Liver (tissue), 3 donors: ENCODE measurements at regions not wholly inside any gene's neighbourhood (a gene's known extent, or its start where the extent isn't known, plus 50 kb on each side); places are given as distances from the start of the nearest gene placed in this dataset.

ENCODE experiments used
- ATF3 ChIP-seq: IDR thresholded peaks from 2 replicates; pipeline ENCODE4 v1.6.1; 2016; ENCODE audit warnings: antibody characterized with exemption
- FOXA1 ChIP-seq: IDR thresholded peaks from 2 replicates; pipeline ENCODE4 v1.6.1; 2016; ENCODE audit warnings: antibody characterized with exemption
- GABPA ChIP-seq, 2 donors: IDR thresholded peaks in 1 of 2; conservative IDR thresholded peaks in 1 of 2; 2 replicates each; pipeline ENCODE4 v1.6.1; 2016; ENCODE audit warnings: antibody characterized with exemption in 2 of 2, mild to moderate bottlenecking in 1 of 2, moderate library complexity in 1 of 2
- HNF4A ChIP-seq, 2 donors: conservative IDR thresholded peaks; 2 replicates each; pipeline ENCODE4 v1.6.1; 2016; ENCODE audit warnings: antibody characterized with exemption in 2 of 2, mild to moderate bottlenecking in 2 of 2
- MAX ChIP-seq: IDR thresholded peaks from 2 replicates; pipeline ENCODE4 v1.6.1; 2016; ENCODE audit warnings: antibody characterized with exemption
- RAD21 ChIP-seq, 2 donors: IDR thresholded peaks; 2 replicates each; pipeline ENCODE4 v1.6.1; 2016; ENCODE audit warnings: antibody characterized with exemption in 2 of 2, mild to moderate bottlenecking in 2 of 2
- RXRA ChIP-seq, 2 donors: IDR thresholded peaks; 2 replicates each; pipeline ENCODE4 v1.6.1; 2017 to 2018; ENCODE audit warnings: antibody characterized with exemption in 2 of 2, mild to moderate bottlenecking in 1 of 2
- SP1 ChIP-seq: IDR thresholded peaks from 2 replicates; pipeline ENCODE4 v1.6.1; 2018; ENCODE audit warnings: antibody characterized with exemption, mild to moderate bottlenecking
- TAF1 ChIP-seq: conservative IDR thresholded peaks from 2 replicates; pipeline ENCODE4 v1.6.1; 2016; ENCODE audit warnings: antibody characterized with exemption, mild to moderate bottlenecking
- YY1 ChIP-seq: IDR thresholded peaks from 2 replicates; pipeline ENCODE4 v1.6.1; 2016; ENCODE audit warnings: antibody characterized with exemption, mild to moderate bottlenecking
- ZBTB33 ChIP-seq: IDR thresholded peaks from 2 replicates; pipeline ENCODE4 v1.6.1; 2016; ENCODE audit warnings: antibody characterized with exemption
- TF ChIP-seq, protein P1 (sequence below): fragments of 150-350 bp; IDR thresholded peaks from 2 replicates; pipeline ENCODE4 v1.5.1; 2017; ENCODE audit warnings: improper control_type of control experiment, low read depth, low read length; ENCODE audit not compliant: missing input control
- TF ChIP-seq, protein P2 (sequence below): IDR thresholded peaks from 2 replicates; pipeline ENCODE4 v1.6.1; 2016; ENCODE audit warnings: antibody characterized with exemption, mild to moderate bottlenecking
- donor health status: healthy.
- donor health status: healthy.

DNA sequence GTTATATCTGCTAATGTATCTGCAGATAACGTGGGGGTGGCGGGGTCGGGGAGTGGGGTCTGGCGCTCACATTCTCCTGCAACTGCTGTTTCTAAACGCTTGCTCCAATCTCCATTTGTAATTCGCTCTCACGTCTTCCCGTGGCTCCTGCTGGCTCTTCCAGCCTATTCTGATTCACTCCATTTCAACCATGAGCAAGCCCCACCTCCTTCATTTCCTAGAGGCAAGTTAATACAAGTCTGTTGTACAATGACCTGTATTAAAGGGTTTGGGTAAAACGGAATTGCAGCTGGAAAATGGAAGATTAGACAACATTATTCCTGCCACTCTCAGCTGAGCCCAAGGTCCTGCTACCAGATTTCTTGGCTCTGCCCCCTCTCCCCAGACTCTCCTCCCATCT, 132.3 kb downstream of the CSNK2A3 start:
- TF ChIP-seq, protein P1, sequence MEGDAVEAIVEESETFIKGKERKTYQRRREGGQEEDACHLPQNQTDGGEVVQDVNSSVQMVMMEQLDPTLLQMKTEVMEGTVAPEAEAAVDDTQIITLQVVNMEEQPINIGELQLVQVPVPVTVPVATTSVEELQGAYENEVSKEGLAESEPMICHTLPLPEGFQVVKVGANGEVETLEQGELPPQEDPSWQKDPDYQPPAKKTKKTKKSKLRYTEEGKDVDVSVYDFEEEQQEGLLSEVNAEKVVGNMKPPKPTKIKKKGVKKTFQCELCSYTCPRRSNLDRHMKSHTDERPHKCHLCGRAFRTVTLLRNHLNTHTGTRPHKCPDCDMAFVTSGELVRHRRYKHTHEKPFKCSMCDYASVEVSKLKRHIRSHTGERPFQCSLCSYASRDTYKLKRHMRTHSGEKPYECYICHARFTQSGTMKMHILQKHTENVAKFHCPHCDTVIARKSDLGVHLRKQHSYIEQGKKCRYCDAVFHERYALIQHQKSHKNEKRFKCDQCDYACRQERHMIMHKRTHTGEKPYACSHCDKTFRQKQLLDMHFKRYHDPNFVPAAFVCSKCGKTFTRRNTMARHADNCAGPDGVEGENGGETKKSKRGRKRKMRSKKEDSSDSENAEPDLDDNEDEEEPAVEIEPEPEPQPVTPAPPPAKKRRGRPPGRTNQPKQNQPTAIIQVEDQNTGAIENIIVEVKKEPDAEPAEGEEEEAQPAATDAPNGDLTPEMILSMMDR = no peak
- no peak for TF ChIP-seq TAF1
- TF ChIP-seq RAD21 (IDR thresholded peaks at IDR 0.05) = no peak
- TF ChIP-seq ATF3 = no peak
- TF ChIP-seq MAX = no peak
- TF ChIP-seq SP1 = no peak
- no peak for TF ChIP-seq YY1
- TF ChIP-seq RXRA (IDR thresholded peaks at IDR 0.05) = no peak
- no peak for TF ChIP-seq FOXA1
- TF ChIP-seq, protein P2, sequence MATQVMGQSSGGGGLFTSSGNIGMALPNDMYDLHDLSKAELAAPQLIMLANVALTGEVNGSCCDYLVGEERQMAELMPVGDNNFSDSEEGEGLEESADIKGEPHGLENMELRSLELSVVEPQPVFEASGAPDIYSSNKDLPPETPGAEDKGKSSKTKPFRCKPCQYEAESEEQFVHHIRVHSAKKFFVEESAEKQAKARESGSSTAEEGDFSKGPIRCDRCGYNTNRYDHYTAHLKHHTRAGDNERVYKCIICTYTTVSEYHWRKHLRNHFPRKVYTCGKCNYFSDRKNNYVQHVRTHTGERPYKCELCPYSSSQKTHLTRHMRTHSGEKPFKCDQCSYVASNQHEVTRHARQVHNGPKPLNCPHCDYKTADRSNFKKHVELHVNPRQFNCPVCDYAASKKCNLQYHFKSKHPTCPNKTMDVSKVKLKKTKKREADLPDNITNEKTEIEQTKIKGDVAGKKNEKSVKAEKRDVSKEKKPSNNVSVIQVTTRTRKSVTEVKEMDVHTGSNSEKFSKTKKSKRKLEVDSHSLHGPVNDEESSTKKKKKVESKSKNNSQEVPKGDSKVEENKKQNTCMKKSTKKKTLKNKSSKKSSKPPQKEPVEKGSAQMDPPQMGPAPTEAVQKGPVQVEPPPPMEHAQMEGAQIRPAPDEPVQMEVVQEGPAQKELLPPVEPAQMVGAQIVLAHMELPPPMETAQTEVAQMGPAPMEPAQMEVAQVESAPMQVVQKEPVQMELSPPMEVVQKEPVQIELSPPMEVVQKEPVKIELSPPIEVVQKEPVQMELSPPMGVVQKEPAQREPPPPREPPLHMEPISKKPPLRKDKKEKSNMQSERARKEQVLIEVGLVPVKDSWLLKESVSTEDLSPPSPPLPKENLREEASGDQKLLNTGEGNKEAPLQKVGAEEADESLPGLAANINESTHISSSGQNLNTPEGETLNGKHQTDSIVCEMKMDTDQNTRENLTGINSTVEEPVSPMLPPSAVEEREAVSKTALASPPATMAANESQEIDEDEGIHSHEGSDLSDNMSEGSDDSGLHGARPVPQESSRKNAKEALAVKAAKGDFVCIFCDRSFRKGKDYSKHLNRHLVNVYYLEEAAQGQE = no peak
- no peak for TF ChIP-seq GABPA (IDR thresholded peaks at IDR 0.05 in 1 of 2, conservative IDR thresholded peaks at IDR 0.05 in 1 of 2)
- TF ChIP-seq ZBTB33 = no peak
- TF ChIP-seq HNF4A (conservative IDR thresholded peaks at IDR 0.05) = no peak
